Middle frontal gyrus (tissue), 1 donor: ENCODE measurements at regions not wholly inside any gene's neighbourhood (a gene's known extent, or its start where the extent isn't known, plus 50 kb on each side); places are given as distances from the start of the nearest gene placed in this dataset.

Experiments
- DNase-seq: peaks from one replicate; pipeline ENCODE4 v3.0.0-alpha.2; 2015; ENCODE audit warnings: low spot score; ENCODE audit errors: extremely low spot score

- DNase-seq: no peak
Observed at GRCh38 chr3:177928172-177928873, 607.9 kb upstream of the KCNMB2 start.

- no peak for DNase-seq
Observed at GRCh38 chr3:177929310-177929709, 606.9 kb upstream of the KCNMB2 start.

- no peak for DNase-seq
Observed at GRCh38 chr3:177930771-177931170, 605.5 kb upstream of the KCNMB2 start.

DNA sequence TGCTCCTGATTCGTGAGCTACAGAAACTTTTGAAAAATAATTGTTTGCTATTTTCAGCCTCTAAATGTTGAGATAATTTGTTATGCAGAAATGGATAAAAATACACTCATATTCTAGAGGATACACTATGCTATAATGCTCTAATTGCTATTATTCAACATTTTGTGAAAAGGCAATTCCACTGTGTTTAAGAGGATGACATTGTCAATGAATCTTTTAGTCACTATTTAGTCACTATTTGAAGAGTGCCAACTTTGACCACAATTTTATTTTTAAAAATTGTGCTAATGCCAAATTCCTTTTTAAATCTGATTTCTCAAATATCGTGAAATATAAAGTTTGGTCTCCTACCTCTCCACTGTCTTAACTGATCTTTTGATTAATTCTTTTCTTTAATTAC lies 604.9 kb upstream of the KCNMB2 start:
- no peak for DNase-seq

DNA sequence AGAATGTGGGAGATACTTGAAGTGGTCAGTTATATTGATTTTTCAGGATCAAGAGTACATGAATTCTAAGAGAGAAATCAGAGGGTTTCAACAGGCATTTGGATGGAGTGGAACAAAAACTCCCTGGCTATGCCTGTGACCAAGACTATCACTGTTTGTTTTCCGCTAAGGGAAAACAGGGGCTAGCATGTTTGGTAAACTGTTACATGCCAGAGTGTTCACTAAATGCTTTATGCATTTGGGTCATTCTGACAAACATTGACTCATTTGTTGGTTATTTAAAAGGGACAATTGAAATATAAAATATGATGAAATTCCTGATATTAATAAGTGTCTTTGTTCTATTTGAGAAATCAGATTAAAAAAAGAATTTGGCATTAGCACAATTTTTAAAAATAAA lies 603.9 kb upstream of the KCNMB2 start:
- no peak for DNase-seq

DNA sequence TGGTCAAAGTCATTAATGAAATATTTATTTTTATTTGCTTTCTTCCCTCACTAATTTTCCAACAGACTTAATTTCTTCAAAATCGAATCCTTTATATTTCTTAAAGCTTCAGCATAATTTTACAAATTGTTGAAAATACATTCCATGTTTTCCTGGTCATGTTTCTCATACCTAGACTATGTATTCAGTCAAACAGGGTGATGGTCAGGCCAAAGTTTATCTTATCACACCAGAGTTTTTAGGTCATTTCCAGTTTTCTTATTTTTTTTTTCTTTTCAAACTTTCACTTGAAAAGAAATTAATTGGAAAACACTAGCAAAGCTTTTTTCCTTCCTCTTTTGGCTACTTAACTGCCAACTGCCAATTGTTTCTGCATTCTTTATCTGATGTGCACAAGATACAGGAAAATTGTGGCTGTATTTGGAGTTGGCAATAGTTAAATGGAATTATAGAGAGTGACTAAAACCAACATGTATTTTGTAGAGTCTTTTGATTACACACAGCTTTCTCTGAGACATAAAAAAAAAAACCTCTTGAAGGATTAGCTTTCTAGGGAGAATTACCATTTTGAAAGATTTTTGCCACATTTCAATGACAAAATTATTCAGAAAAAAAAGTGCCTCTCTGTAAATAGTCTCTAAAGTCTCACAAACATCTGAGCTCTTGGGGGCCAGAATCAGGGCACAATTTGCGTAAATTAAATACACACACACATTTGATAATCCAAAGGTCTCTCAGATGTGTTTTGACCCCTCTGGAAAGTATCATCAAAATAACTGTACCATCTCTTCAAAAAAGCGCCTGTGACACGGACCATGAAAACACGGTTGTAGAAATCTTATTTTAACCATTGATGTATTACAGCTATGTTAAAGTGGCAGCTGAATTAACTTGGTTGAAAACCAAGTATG lies 603.2 kb upstream of the KCNMB2 start:
- no peak for DNase-seq

DNA sequence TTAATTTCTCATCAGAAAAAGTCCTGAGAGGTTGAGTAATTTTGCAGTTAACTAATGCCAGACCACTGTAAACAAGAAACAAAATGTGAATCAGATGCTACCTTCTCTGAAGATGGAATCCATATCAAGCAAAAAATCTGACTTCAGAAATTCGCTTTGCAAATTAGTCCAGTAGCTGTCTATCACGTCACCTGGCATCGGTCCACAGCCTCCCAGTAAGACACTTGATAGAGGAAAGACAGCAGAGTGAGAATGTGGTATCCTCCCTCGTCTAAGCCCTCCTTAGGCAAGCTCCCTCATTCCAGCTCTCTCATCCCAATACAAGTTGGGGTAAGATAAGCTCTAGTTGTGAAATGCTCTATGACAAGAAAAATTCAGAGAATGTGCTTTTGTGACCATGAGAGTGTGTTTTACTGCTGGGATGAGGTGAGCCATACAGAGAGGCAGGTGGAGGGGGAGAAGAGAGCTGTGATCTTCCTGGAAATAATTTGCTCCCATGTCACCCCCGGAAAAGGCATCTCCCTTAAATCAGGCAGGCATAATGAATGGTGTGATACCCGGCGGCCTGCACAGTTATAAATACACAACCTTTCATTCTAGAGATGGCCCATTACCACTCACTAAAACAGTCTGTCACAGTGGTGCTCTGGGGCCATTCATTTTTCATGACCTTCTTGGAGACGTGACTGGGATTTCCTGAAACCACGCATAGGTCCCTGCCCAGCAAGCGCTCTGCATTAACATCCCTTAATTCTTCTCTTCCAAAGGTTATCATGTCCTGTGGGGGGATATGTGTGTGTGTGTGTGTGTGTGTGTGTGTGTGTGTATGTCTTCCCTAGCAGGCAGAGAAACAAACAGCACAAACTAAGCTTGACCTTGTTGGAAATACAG lies 602.0 kb upstream of the KCNMB2 start:
- no peak for DNase-seq

GRCh38 chr3:177935047-177935446 lies 601.2 kb upstream of the KCNMB2 start:
- no peak for DNase-seq

- DNase-seq: no peak
Observed at GRCh38 chr3:177936721-177937120, 599.5 kb upstream of the KCNMB2 start.

DNA sequence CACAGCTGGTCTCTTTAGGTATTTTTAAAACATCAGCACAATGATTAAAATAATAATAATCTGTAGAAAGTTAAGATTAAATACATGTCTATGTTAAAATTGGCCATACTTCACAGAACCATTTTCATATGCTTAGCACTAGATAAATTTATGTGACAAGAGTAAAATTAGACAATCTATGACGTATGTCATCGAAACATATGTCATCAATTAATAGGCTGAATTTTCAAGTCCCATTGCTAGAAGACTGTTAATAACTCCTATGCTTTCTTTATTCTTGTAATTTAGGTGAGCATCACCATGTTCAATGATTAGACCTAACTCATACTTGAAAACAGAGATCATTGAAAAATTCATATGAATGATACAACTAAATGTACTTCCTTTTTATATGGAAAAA lies 593.3 kb upstream of the KCNMB2 start:
- DNase-seq: no peak

GRCh38 chr3:177944228-177944661 lies 592.0 kb upstream of the KCNMB2 start:
- DNase-seq: no peak

DNA sequence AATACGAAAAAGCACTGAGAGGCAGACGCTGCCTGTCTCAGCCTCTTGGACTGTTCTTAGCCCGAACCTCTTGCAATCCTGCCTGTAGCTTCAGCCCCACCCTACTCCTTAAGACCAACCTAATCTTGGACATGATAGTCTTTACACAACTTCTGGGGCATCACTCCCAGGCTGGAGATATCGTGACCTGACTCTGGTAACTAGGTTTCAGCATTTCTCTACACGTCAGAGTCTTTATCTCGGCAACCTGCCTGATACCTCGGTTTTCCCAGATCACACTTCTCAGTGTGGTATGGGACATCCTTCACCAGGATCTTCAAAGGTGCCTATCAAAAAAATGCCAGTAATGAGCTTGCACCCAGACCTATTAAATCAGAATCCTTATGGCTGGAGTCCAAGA lies 590.2 kb upstream of the KCNMB2 start:
- no peak for DNase-seq

- DNase-seq: no peak
Observed at GRCh38 chr3:177946497-177946896, 589.7 kb upstream of the KCNMB2 start.

- no peak for DNase-seq
Observed at GRCh38 chr3:177946936-177947335, 589.3 kb upstream of the KCNMB2 start.

DNA sequence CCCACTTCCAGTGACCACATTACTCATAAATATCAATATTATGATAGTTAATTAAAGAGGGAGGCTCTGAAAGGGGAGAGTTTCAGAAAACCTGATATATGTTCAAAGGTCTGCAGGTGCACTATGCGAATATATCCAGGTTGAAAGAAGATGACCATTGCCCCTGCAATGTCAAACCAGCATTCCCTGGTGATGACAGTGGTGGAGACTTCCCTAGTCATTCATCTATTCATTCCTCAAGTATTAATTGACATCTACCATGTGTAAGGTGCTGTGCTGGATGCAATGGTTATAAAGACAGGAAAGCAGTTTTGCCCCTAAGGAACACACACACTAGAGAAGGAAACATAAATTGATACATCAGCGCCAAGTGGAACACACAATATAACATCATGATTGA lies 588.3 kb upstream of the KCNMB2 start:
- no peak for DNase-seq

DNA sequence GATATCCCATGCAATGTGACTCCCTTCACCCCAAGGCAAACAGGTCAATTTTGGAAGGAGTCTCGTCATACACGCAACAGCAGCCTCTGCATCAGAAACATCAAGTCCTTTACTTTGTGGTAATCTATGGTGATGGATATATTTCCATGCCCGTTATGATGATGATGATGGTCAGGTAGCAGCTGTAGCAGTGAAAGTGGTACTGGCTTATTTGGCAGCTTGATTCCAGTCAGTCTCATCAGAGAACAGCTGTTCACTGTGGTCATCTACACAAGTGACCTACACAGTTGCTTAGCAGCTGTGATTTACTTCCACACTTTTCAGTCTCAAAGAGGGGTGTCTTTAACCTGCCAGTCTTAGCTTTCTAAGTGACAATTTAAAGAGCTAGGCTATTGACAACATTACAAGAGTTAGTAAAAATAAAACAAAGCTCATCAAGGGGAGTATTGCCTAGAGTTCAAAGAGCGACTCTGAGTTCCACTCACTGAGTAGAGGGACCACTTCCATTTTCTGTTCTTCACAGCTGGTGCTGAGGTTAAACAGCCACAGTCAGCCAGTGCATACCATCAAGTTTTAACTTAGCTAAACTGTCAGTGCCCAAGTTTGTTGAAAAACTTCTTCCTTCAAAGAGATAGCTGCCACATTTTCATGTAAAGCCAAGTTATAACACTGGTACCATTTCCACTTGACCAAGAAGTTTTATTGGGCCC lies 587.4 kb upstream of the KCNMB2 start:
- DNase-seq: no peak

DNA sequence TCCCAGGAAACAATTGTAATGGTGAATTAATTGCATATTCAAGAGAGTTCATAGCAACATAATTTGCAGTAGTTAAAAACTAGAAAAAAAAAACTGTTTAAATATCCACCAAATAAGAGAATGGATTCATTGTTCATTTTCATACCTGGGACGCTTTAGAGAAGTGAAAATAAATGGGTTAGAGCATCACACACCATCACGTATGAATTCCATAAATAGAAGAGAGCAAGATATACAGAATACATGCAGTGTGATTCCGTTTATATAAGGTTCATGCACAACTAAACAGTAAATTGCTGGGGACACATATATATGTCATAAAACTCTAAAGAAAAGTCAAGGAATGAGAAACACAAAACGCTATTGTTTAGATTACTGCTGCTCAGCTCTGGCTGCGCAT lies 577.0 kb upstream of the KCNMB2 start:
- DNase-seq: no peak

DNA sequence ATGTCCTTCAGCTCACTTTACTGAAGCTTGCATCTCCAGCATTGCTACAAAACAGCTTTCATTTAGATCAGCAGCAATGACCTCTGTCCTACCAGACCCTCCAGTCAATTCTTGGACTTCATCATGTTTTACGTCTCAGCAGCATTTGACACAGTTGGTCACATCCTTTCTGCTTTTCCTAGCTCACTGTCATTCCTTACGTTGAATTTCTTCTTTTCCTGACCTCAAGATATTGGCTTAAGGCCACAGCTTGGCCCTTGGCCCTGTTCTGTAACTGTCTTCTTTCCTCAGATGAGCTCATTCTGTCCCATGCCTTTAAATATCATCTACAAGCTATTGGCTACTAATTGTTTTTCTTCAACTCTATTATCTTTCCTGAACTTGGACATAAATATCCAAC lies 576.2 kb upstream of the KCNMB2 start:
- DNase-seq: no peak

GRCh38 chr3:177960722-177961121 lies 575.5 kb upstream of the KCNMB2 start:
- no peak for DNase-seq

DNA sequence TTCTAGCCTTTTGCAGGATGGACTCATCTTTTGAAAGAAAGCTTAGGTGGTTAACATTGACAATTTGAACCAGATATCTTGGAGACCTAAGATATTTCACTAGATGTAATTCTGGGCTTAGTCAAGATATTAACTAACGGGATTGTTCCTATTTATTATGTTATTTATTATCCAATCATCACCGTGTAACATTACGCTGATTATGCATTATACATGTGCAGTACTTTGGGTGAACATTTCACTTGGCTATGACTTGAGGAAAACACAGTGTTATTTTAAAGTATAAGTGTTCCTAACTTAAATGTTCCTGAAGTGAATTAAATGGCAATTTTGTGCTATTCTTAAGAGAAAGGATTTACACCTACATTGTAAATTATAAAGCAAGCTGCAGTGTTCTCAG lies 574.5 kb upstream of the KCNMB2 start:
- no peak for DNase-seq

GRCh38 chr3:177966493-177966892 lies 569.7 kb upstream of the KCNMB2 start:
- no peak for DNase-seq
